H9 (cell line): ENCODE measurements at regions not wholly inside any gene's neighbourhood (a gene's known extent, or its start where the extent isn't known, plus 50 kb on each side); places are given as distances from the start of the nearest gene placed in this dataset.

Experiments
- DNase-seq: peaks from one replicate; pipeline ENCODE4 v3.0.0-alpha.2; 2017
- H2AFZ ChIP-seq: one replicate; pipeline ENCODE4 v1.6.1; 2013; ENCODE audit warnings: mild to moderate bottlenecking, low read length, control low read depth, moderate library complexity
- H2AK5ac ChIP-seq: 2 replicates; pipeline ENCODE4 v1.6.1; 2013; ENCODE audit warnings: low read length, control low read depth, mixed read lengths; ENCODE audit not compliant: insufficient read length
- H2BK120ac ChIP-seq: one replicate; pipeline ENCODE4 v1.6.1; 2013; ENCODE audit warnings: low read depth, mild to moderate bottlenecking, low read length, control low read depth, inconsistent platforms; ENCODE audit not compliant: poor library complexity, severe bottlenecking
- H2BK12ac ChIP-seq: 2 replicates; pipeline ENCODE4 v1.6.1; 2013; ENCODE audit warnings: low read length, control low read depth, mixed read lengths, low read depth; ENCODE audit not compliant: insufficient read length
- H2BK15ac ChIP-seq: 2 replicates; pipeline ENCODE4 v1.6.1; 2013; ENCODE audit warnings: low read depth, low read length, control low read depth
- H2BK20ac ChIP-seq: one replicate; pipeline ENCODE4 v1.6.1; 2013; ENCODE audit warnings: low read depth, mild to moderate bottlenecking, low read length, control low read depth, inconsistent platforms; ENCODE audit not compliant: poor library complexity, severe bottlenecking
- H2BK5ac ChIP-seq: 2 replicates; pipeline ENCODE4 v1.6.1; 2013; ENCODE audit warnings: low read length, control low read depth, mixed read lengths; ENCODE audit not compliant: insufficient read length
- H3K14ac ChIP-seq: 2 replicates; pipeline ENCODE4 v1.6.1; 2013; ENCODE audit warnings: low read length, control low read depth; ENCODE audit not compliant: insufficient read depth
- H3K18ac ChIP-seq: 2 replicates; pipeline ENCODE4 v1.6.1; 2013; ENCODE audit warnings: low read depth, mild to moderate bottlenecking, mixed read lengths, low read length, control low read depth; ENCODE audit not compliant: insufficient read length
- H3K23ac ChIP-seq: 2 replicates; pipeline ENCODE4 v1.6.1; 2013; ENCODE audit warnings: low read length, control low read depth, mixed read lengths, low read depth; ENCODE audit not compliant: insufficient read length
- H3K23me2 ChIP-seq: 2 replicates; pipeline ENCODE4 v1.6.1; 2013; ENCODE audit warnings: low read depth, mild to moderate bottlenecking, mixed read lengths, low read length, control low read depth; ENCODE audit not compliant: insufficient read length, poor library complexity, severe bottlenecking
- H3K27ac ChIP-seq: 2 replicates; pipeline ENCODE4 v1.5.1; 2013; ENCODE audit warnings: low read length, control low read depth, mixed read lengths, low read depth; ENCODE audit not compliant: insufficient read length
- H3K27me3 ChIP-seq: 2 replicates; pipeline ENCODE4 v1.6.1; 2013; ENCODE audit warnings: low read length, control low read depth, inconsistent platforms; ENCODE audit not compliant: insufficient read depth
- H3K4ac ChIP-seq: 2 replicates; pipeline ENCODE4 v1.6.1; 2013; ENCODE audit warnings: low read depth, mild to moderate bottlenecking, control low read depth, inconsistent platforms, low read length, moderate library complexity
- H3K4me1 ChIP-seq: 2 replicates; pipeline ENCODE4 v1.6.1; 2013; ENCODE audit warnings: low read length, control low read depth, inconsistent platforms; ENCODE audit not compliant: insufficient read depth
- H3K4me2 ChIP-seq: 2 replicates; pipeline ENCODE4 v1.6.1; 2013; ENCODE audit warnings: low read length, control low read depth, mixed read lengths; ENCODE audit not compliant: insufficient read length, insufficient read depth
- H3K56ac ChIP-seq: 2 replicates; pipeline ENCODE4 v1.6.1; 2013; ENCODE audit warnings: low read depth, mild to moderate bottlenecking, mixed read lengths, low read length, control low read depth; ENCODE audit not compliant: insufficient read length
- H3K79me1 ChIP-seq: 2 replicates; pipeline ENCODE4 v1.6.1; 2013; ENCODE audit warnings: low read depth, mild to moderate bottlenecking, moderate library complexity, low read length, control low read depth, inconsistent platforms; ENCODE audit not compliant: insufficient read depth, poor library complexity, severe bottlenecking
- H3K79me2 ChIP-seq: 2 replicates; pipeline ENCODE4 v1.6.1; 2013; ENCODE audit warnings: low read length, control low read depth, inconsistent platforms; ENCODE audit not compliant: insufficient read depth
- H3K9ac ChIP-seq: 2 replicates; pipeline ENCODE4 v1.6.1; 2013; ENCODE audit warnings: low read length, control low read depth, mixed read lengths; ENCODE audit not compliant: insufficient read length; ENCODE audit errors: extremely low read depth
- H3K9me3 ChIP-seq: one replicate; pipeline ENCODE4 v1.6.1; 2013; ENCODE audit warnings: low read depth, low read length, inconsistent platforms; ENCODE audit not compliant: control insufficient read depth
- H3T11ph ChIP-seq: one replicate; pipeline ENCODE4 v1.6.1; 2013; ENCODE audit warnings: mild to moderate bottlenecking, low read length, control low read depth, inconsistent platforms
- H4K20me1 ChIP-seq: one replicate; pipeline ENCODE4 v1.6.1; 2013; ENCODE audit not compliant: control insufficient read depth, insufficient read length, insufficient read depth
- H4K5ac ChIP-seq: 2 replicates; pipeline ENCODE4 v1.6.1; 2013; ENCODE audit warnings: low read depth, mild to moderate bottlenecking, mixed read lengths, low read length, control low read depth; ENCODE audit not compliant: insufficient read length
- H4K8ac ChIP-seq: replicated peaks from 2 replicates; pipeline ENCODE4 v1.6.1; 2013; ENCODE audit warnings: low read length, control low read depth, mixed read lengths, low read depth; ENCODE audit not compliant: insufficient read length
- H4K91ac ChIP-seq: 2 replicates; pipeline ENCODE4 v1.6.1; 2013; ENCODE audit warnings: low read depth, mild to moderate bottlenecking, moderate library complexity, mixed read lengths, low read length, control low read depth; ENCODE audit not compliant: insufficient read length
- H3K27ac Mint-ChIP-seq, 3 experiments: 2 replicates in 2 of 3; 3 replicates in 1 of 3; pipeline ENCODE4 v1.8.0; 2020 to 2021; ENCODE audit warnings: mixed read lengths in 3 of 3, mild to moderate bottlenecking in 1 of 3, moderate library complexity in 1 of 3
- H3K27me3 Mint-ChIP-seq: 2 replicates; pipeline ENCODE4 v1.8.0; 2021; ENCODE audit warnings: low read depth, mild to moderate bottlenecking, moderate library complexity, mixed read lengths
- H3K36me3 Mint-ChIP-seq, 3 experiments: 2 replicates in 2 of 3; 3 replicates in 1 of 3; pipeline ENCODE4 v1.8.0; 2020 to 2021; ENCODE audit warnings: low read depth in 3 of 3, mixed read lengths in 3 of 3; ENCODE audit not compliant: insufficient read depth in 1 of 3
- H3K4me1 Mint-ChIP-seq, 2 experiments: 2 replicates each; pipeline ENCODE4 v1.8.0; 2020; ENCODE audit warnings: mixed read lengths in 2 of 2
- H3K4me3 Mint-ChIP-seq, 2 experiments: 2 replicates in 1 of 2; 3 replicates in 1 of 2; pipeline ENCODE4 v1.8.0; 2020 to 2021; ENCODE audit warnings: mild to moderate bottlenecking in 2 of 2, mixed read lengths in 2 of 2, moderate library complexity in 1 of 2
- H3K9me3 Mint-ChIP-seq, 2 experiments: 2 replicates in 1 of 2; 3 replicates in 1 of 2; pipeline ENCODE4 v1.8.0; 2020; ENCODE audit warnings: mild to moderate bottlenecking in 2 of 2, mixed read lengths in 2 of 2, moderate library complexity in 1 of 2
- CTCF ChIP-seq: fragments of 200-600 bp; sonication (generic); conservative IDR thresholded peaks from 3 replicates; pipeline ENCODE4 v1.8.0; 2021; ENCODE audit warnings: antibody characterized with exemption, mild to moderate bottlenecking
- whole genome bisulfite sequencing: extraction: QIAGEN DNeasy Blood & Tissue Kit; methylation state at CpG from one replicate; pipeline ENCODE4 v1.1.7; 2013; ENCODE audit warnings: missing lambda C conversion rate, low lambda C conversion rate, mixed read lengths; ENCODE audit not compliant: insufficient read length; ENCODE audit errors: extremely low coverage; 5-methylcytosine and 5-hydroxymethylcytosine counted together

GRCh38 chr17:62162898-62163297 is 97.8 kb upstream of the MED13 start:
- Histone ChIP-seq H3K4me2 (no peak overlapping the region), H3K9me3 (no peaks in the 10 kb centered on the region), H2AK5ac (no peak overlapping the region), H4K8ac (no peak overlapping the region), H2AFZ (no peak overlapping the region), H3K4me1 (no peaks in the 10 kb centered on the region), H3K27me3 (no peaks in the 10 kb centered on the region), H2BK5ac (no peak overlapping the region), H3K14ac (no peak overlapping the region), H3K27ac (no peak overlapping the region), H3K23me2 (no peaks in the 10 kb centered on the region), H3K4ac (no peak overlapping the region), H2BK120ac (no peak overlapping the region), H4K5ac (no peak overlapping the region), H2BK15ac (no peak overlapping the region), H3K18ac (no peak overlapping the region), H3K56ac (no peak overlapping the region), H4K20me1 (no peaks in the 10 kb centered on the region), H3K9ac (no peak overlapping the region), H4K91ac (no peak overlapping the region), H2BK12ac (no peak overlapping the region), H3K79me2 (no peaks in the 10 kb centered on the region), H3K79me1 (no peaks in the 10 kb centered on the region), H3K23ac (no peak overlapping the region), H2BK20ac (no peak overlapping the region), H3T11ph (no peak overlapping the region)
- TF ChIP-seq CTCF: no peak
- WGBS: no CpG with 5 or more reads among the region's 3 CpGs
- Mint-ChIP-seq H3K4me3 (no peak overlapping the region), H3K27ac (no peak overlapping the region), H3K27me3 (no peaks in the 10 kb centered on the region), H3K4me1 (no peaks in the 10 kb centered on the region), H3K36me3 (no peaks in the 10 kb centered on the region), H3K9me3 (no peaks in the 10 kb centered on the region)
- DNase-seq: no peak
